GM21515 (cell line): ENCODE measurements at regions not wholly inside any gene's neighbourhood (a gene's known extent, or its start where the extent isn't known, plus 50 kb on each side); places are given as distances from the start of the nearest gene placed in this dataset.
"Not testable (repeated sequence)": the region's sequence is repeated elsewhere in the genome, so short reads cannot be mapped to it uniquely, and the experiment has no call there.

Source experiments
- ATAC-seq: cut with Tn5 transposase; IDR thresholded peaks from one replicate; pipeline ENCODE4 v1.9.1; 2021; ENCODE audit not compliant: unreplicated experiment

- ATAC-seq: no peak
Measured at GRCh38 chr5:109630093-109630492, 59.6 kb upstream of the MAN2A1 start.

GRCh38 chr5:109628591-109628990 lies 61.1 kb upstream of the MAN2A1 start:
- ATAC-seq: no peak

- not testable (repeated sequence) for ATAC-seq
Measured at GRCh38 chr5:109621266-109621665, 68.5 kb upstream of the MAN2A1 start.

- no peak for ATAC-seq
Measured at GRCh38 chr5:109620651-109621050, 69.1 kb upstream of the MAN2A1 start.

GRCh38 chr5:109619606-109620005 lies 70.1 kb upstream of the MAN2A1 start:
- no peak for ATAC-seq

- ATAC-seq: no peak
Measured at GRCh38 chr5:109619021-109619460, 70.7 kb upstream of the MAN2A1 start.

- no peak for ATAC-seq
Measured at GRCh38 chr5:109614981-109615380, 74.7 kb upstream of the MAN2A1 start.

- no peak for ATAC-seq
Measured at GRCh38 chr5:109614301-109614700, 75.4 kb upstream of the MAN2A1 start.

- no peak for ATAC-seq
Measured at GRCh38 chr5:109612278-109612905, 77.3 kb upstream of the MAN2A1 start.

GRCh38 chr5:109611505-109611904 lies 78.2 kb upstream of the MAN2A1 start:
- no peak for ATAC-seq

GRCh38 chr5:109611061-109611460 lies 78.7 kb upstream of the MAN2A1 start:
- ATAC-seq: no peak

- no peak for ATAC-seq
Measured at GRCh38 chr5:109610581-109610980, 79.1 kb upstream of the MAN2A1 start.

- ATAC-seq: no peak
Measured at GRCh38 chr5:109605207-109605730, 84.5 kb upstream of the MAN2A1 start.

- ATAC-seq: no peak
Measured at GRCh38 chr5:109604758-109605157, 85.0 kb upstream of the MAN2A1 start.

- ATAC-seq: no peak
Measured at GRCh38 chr5:109601736-109602135, 88.0 kb upstream of the MAN2A1 start.

GRCh38 chr5:109597893-109598292 lies 91.8 kb upstream of the MAN2A1 start:
- ATAC-seq: no peak

- no peak for ATAC-seq
Measured at GRCh38 chr5:109594217-109594616, 95.5 kb upstream of the MAN2A1 start.

- ATAC-seq: no peak
Measured at GRCh38 chr5:109590799-109591198, 98.9 kb upstream of the MAN2A1 start.

GRCh38 chr5:109589986-109590385 lies 99.7 kb upstream of the MAN2A1 start:
- ATAC-seq: no peak

- ATAC-seq: no peak
Measured at GRCh38 chr5:109589239-109589638, 100.5 kb upstream of the MAN2A1 start.

- no peak for ATAC-seq
Measured at GRCh38 chr5:109588281-109589035, 101.3 kb upstream of the MAN2A1 start.

- no peak for ATAC-seq
Measured at GRCh38 chr5:109584986-109585599, 104.6 kb upstream of the MAN2A1 start.
